GM12891 (cell line): ENCODE measurements at regions not wholly inside any gene's neighbourhood (a gene's known extent, or its start where the extent isn't known, plus 50 kb on each side); places are given as distances from the start of the nearest gene placed in this dataset.

ENCODE experiments used
- PAX5 ChIP-seq: IDR thresholded peaks from 2 replicates; pipeline ENCODE4 v1.6.1; 2011; ENCODE audit warnings: low read length, moderate library complexity, mild to moderate bottlenecking; ENCODE audit not compliant: insufficient read depth, severe bottlenecking
- POLR2A ChIP-seq: IDR thresholded peaks from 2 replicates; pipeline ENCODE4 v1.6.1; 2011; ENCODE audit warnings: low read depth, low read length, control low read depth
- POLR2AphosphoS5 ChIP-seq: IDR thresholded peaks from 2 replicates; pipeline ENCODE4 v1.6.1; 2011; ENCODE audit warnings: low read depth, low read length, control low read depth
- POU2F2 ChIP-seq: IDR thresholded peaks from 2 replicates; pipeline ENCODE4 v1.6.1; 2011; ENCODE audit warnings: low read depth, mild to moderate bottlenecking, control low read depth, low read length, moderate library complexity
- SPI1 ChIP-seq: IDR thresholded peaks from 2 replicates; pipeline ENCODE4 v1.6.1; 2011; ENCODE audit warnings: low read depth, low read length, control low read depth
- TAF1 ChIP-seq: IDR thresholded peaks from 2 replicates; pipeline ENCODE4 v1.6.1; 2011; ENCODE audit warnings: low read depth, low read length, control low read depth

DNA sequence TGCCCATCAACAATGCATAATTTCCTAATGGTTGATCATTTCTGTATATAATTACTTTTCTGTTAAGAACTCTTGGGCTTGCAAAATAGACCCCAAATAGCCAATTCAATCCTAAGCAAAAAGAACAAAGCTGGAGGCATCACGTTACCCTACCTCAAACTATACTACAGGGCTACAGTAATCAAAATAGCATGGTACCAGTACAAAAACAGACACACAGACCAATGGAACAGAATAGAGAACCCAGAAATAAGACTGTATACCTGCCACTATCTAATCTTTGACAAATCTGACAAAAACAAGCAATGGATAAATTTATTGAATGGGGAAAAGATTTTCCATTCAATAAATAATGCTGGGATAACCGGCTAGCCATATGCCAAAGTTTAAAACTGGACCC lies 78.8 kb downstream of the NR4A2 start:
- TF ChIP-seq POLR2AphosphoS5 (no peak), POLR2A (no peak), TAF1 (no peak), SPI1 (no peak), PAX5 (no peak), POU2F2 (no peak)
